Smooth muscle cell (in vitro differentiated cells): ENCODE measurements at regions not wholly inside any gene's neighbourhood (a gene's known extent, or its start where the extent isn't known, plus 50 kb on each side); places are given as distances from the start of the nearest gene placed in this dataset.

ENCODE experiments used
- DNase-seq: peaks from one replicate; lab custom pipeline; 2025; ENCODE audit not compliant: unreplicated experiment; lab: John Stamatoyannopoulos, UW
- H2AFZ ChIP-seq: fragments of 200-600 bp; sonication (generic); 2 replicates; pipeline ENCODE4 v1.6.0; 2016; ENCODE audit warnings: antibody characterized with exemption, low read depth, mild to moderate bottlenecking
- H3F3A ChIP-seq: fragments of 200-600 bp; sonication (generic); 2 replicates; pipeline ENCODE4 v1.6.0; 2017; ENCODE audit warnings: antibody characterized with exemption, low read depth
- H3K27ac ChIP-seq: fragments of 200-600 bp; sonication (generic); 2 replicates; pipeline ENCODE4 v1.5.1; 2016; ENCODE audit warnings: low read depth, mild to moderate bottlenecking
- H3K27me3 ChIP-seq: fragments of 200-600 bp; sonication (generic); 2 replicates; pipeline ENCODE4 v1.6.1; 2016; ENCODE audit warnings: low read depth, mild to moderate bottlenecking
- H3K36me3 ChIP-seq: fragments of 200-600 bp; sonication (generic); 2 replicates; pipeline ENCODE4 v1.5.1; 2016; ENCODE audit warnings: low read depth
- H3K4me1 ChIP-seq: fragments of 200-600 bp; sonication (generic); 2 replicates; pipeline ENCODE4 v1.5.1; 2016; ENCODE audit warnings: low read depth
- H3K4me2 ChIP-seq: fragments of 200-600 bp; sonication (generic); 2 replicates; pipeline ENCODE4 v1.6.0; 2016; ENCODE audit warnings: mild to moderate bottlenecking
- H3K4me3 ChIP-seq: fragments of 200-600 bp; sonication (generic); 2 replicates; pipeline ENCODE4 v1.5.1; 2016; ENCODE audit warnings: mild to moderate bottlenecking
- H3K79me2 ChIP-seq: fragments of 200-600 bp; sonication (generic); 2 replicates; pipeline ENCODE4 v1.6.0; 2016; ENCODE audit warnings: low read depth, mild to moderate bottlenecking
- H3K9ac ChIP-seq: fragments of 200-600 bp; sonication (generic); 2 replicates; pipeline ENCODE4 v1.6.0; 2016; ENCODE audit warnings: low read depth
- H3K9me3 ChIP-seq: fragments of 200-600 bp; sonication (generic); replicated peaks from 2 replicates; pipeline ENCODE4 v1.5.1; 2016; ENCODE audit warnings: low read depth
- H4K20me1 ChIP-seq: fragments of 200-600 bp; sonication (generic); 2 replicates; pipeline ENCODE4 v1.6.0; 2016; ENCODE audit warnings: low read depth
- WGBS: methylation state at CpG from one replicate; pipeline ENCODE4 v1.1.7; 2016; ENCODE audit warnings: low lambda C conversion rate; 5-methylcytosine and 5-hydroxymethylcytosine counted together
- TF ChIP-seq, protein P1 (sequence below): fragments of 200-600 bp; sonication (generic); IDR thresholded peaks from 2 replicates; pipeline ENCODE4 v1.5.1; 2017; ENCODE audit warnings: borderline replicate concordance, mild to moderate bottlenecking, antibody characterized with exemption; ENCODE audit not compliant: insufficient read depth, poor library complexity, severe bottlenecking

DNA sequence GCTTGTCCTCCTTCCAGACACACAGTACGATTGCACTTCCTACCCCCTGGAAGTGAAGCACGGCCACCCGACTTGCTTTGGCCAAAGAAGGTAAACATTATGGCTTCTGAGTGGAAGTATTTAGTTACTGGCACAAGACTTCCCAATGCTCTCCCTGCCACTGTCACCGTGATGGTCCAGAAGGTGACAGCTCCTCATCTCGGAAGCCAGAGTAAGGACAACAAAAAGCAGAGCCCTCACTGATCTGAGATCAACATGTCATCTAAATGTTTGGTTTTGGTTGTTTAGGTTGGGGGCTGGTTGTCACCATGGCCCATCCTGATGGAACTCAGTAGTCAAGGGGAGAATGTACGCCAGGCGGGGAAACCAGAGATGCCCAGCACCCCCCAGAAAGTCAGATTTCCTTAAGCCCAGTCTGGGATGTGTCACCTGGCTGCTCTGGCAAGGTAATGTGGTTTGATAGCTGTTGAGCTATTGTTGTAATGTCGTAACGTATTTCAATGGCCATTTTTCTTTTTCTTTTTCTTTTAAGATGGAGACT, 170.1 kb upstream of the ZNF536 start:
- TF ChIP-seq, protein P1, sequence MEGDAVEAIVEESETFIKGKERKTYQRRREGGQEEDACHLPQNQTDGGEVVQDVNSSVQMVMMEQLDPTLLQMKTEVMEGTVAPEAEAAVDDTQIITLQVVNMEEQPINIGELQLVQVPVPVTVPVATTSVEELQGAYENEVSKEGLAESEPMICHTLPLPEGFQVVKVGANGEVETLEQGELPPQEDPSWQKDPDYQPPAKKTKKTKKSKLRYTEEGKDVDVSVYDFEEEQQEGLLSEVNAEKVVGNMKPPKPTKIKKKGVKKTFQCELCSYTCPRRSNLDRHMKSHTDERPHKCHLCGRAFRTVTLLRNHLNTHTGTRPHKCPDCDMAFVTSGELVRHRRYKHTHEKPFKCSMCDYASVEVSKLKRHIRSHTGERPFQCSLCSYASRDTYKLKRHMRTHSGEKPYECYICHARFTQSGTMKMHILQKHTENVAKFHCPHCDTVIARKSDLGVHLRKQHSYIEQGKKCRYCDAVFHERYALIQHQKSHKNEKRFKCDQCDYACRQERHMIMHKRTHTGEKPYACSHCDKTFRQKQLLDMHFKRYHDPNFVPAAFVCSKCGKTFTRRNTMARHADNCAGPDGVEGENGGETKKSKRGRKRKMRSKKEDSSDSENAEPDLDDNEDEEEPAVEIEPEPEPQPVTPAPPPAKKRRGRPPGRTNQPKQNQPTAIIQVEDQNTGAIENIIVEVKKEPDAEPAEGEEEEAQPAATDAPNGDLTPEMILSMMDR: no peak
- H3F3A ChIP-seq: no peaks in the 10 kb centered on the region
- H3K9me3 ChIP-seq: no peaks in the 10 kb centered on the region
- no peak overlapping the region for H2AFZ ChIP-seq
- H3K79me2 ChIP-seq: no peaks in the 10 kb centered on the region
- H4K20me1 ChIP-seq: no peaks in the 10 kb centered on the region
- H3K27me3 ChIP-seq: no peaks in the 10 kb centered on the region
- no peak overlapping the region for H3K27ac ChIP-seq
- no peaks in the 10 kb centered on the region for H3K4me1 ChIP-seq
- DNase-seq: no peak
- WGBS: 92% methylated on average over 9 of the region's 9 CpGs
- H3K9ac ChIP-seq: no peak overlapping the region
- no peak overlapping the region for H3K4me2 ChIP-seq
- no peak overlapping the region for H3K4me3 ChIP-seq
- no peaks in the 10 kb centered on the region for H3K36me3 ChIP-seq

GRCh38 chr19:30204721-30205120, 167.5 kb upstream of the ZNF536 start:
- H3K27ac ChIP-seq: no peak overlapping the region
- H4K20me1 ChIP-seq: no peaks in the 10 kb centered on the region
- H2AFZ ChIP-seq: no peak overlapping the region
- H3K36me3 ChIP-seq: no peaks in the 10 kb centered on the region
- H3K27me3 ChIP-seq: no peaks in the 10 kb centered on the region
- H3K9me3 ChIP-seq: no peaks in the 10 kb centered on the region
- TF ChIP-seq, protein P1: no peak
- 91% methylated on average over 3 of the region's 3 CpGs for WGBS
- no peak for DNase-seq
- H3K79me2 ChIP-seq: no peaks in the 10 kb centered on the region
- no peak overlapping the region for H3K9ac ChIP-seq
- no peak overlapping the region for H3K4me2 ChIP-seq
- no peaks in the 10 kb centered on the region for H3K4me1 ChIP-seq
- no peak overlapping the region for H3K4me3 ChIP-seq
- no peaks in the 10 kb centered on the region for H3F3A ChIP-seq

GRCh38 chr19:30206187-30206586, 166.0 kb upstream of the ZNF536 start:
- H3K4me1 ChIP-seq: no peaks in the 10 kb centered on the region
- no peak overlapping the region for H2AFZ ChIP-seq
- no peaks in the 10 kb centered on the region for H3K9me3 ChIP-seq
- no peak overlapping the region for H3K4me2 ChIP-seq
- DNase-seq: no peak
- H3K27ac ChIP-seq: no peak overlapping the region
- H3K36me3 ChIP-seq: no peaks in the 10 kb centered on the region
- H3K27me3 ChIP-seq: no peaks in the 10 kb centered on the region
- H4K20me1 ChIP-seq: no peaks in the 10 kb centered on the region
- no peak overlapping the region for H3K4me3 ChIP-seq
- no peak overlapping the region for H3K9ac ChIP-seq
- no peaks in the 10 kb centered on the region for H3K79me2 ChIP-seq
- WGBS: 97% methylated on average over 6 of the region's 6 CpGs
- no peaks in the 10 kb centered on the region for H3F3A ChIP-seq
- TF ChIP-seq, protein P1: no peak

DNA sequence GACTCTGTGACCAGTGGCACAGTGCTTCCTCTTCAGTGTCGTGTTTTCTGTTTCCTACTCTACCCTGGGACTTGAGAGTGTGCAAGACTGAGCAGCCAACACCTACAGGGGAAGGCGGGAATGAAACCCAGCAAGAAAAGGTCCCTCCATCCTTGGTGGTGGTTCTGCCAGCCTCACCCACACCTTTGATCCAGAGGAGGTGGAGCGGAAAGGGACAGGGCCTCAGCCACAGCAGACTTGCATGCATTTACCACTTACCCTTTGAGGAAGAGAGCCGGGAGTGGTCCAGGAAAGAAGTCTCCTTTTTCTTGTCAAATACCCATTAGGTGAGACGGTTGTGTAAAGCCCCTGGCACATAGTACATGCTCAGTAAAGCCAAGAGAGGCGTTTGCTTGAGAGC, 164.8 kb upstream of the ZNF536 start:
- WGBS: 81% methylated on average over 6 of the region's 6 CpGs
- no peaks in the 10 kb centered on the region for H3K27me3 ChIP-seq

More for the DNA sequence above, 164.8 kb upstream of the ZNF536 start:
- Histone ChIP-seq H3K4me2 (no peak overlapping the region), H3F3A (no peaks in the 10 kb centered on the region), H3K9ac (no peak overlapping the region), H3K9me3 (no peaks in the 10 kb centered on the region), H3K4me1 (no peaks in the 10 kb centered on the region), H3K27ac (no peak overlapping the region), H2AFZ (no peak overlapping the region), H3K4me3 (no peak overlapping the region), H3K36me3 (no peaks in the 10 kb centered on the region), H3K79me2 (no peaks in the 10 kb centered on the region), H4K20me1 (no peaks in the 10 kb centered on the region)
- no peak for DNase-seq
- TF ChIP-seq, protein P1: no peak
